Naive thymus-derived CD4-positive, alpha-beta T cell (primary cell): ENCODE measurements at regions not wholly inside any gene's neighbourhood (a gene's known extent, or its start where the extent isn't known, plus 50 kb on each side); places are given as distances from the start of the nearest gene placed in this dataset.

Experiments
- ATAC-seq: fragments of 150-1000 bp; cut with Tn5 transposase; 2 replicates; pipeline ENCODE4 v1.10.0; 2021; ENCODE audit warnings: mild to moderate bottlenecking, moderate library complexity
- CTCF ChIA-PET: fragments of 350-600 bp; sonication (Branson Sonifier 250); formaldehyde crosslinking; loops from one replicate; lab custom pipeline; 2021; ENCODE audit warnings: antibody characterized with exemption; lab: Charles Lee
- POLR2A ChIA-PET: fragments of 350-600 bp; sonication (Branson Sonifier 250); formaldehyde crosslinking; loops from one replicate; lab custom pipeline; 2021; ENCODE audit warnings: antibody characterized with exemption, inconsistent platforms; lab: Charles Lee
- DNase-seq, 9 donors: peaks; one replicate each; pipeline versions ENCODE4 v3.0.0 to v3.0.0-alpha.2; 2020 to 2022; ENCODE audit warnings: mixed read lengths in 1 of 9
- H3K27ac ChIP-seq: one replicate; pipeline ENCODE4 v1.7.0; 2013; ENCODE audit warnings: mild to moderate bottlenecking, low read depth, low read length, moderate library complexity
- H3K27me3 ChIP-seq, 2 donors: one replicate each; pipeline ENCODE4 v1.7.0; 2013; ENCODE audit warnings: low read length in 2 of 2, mild to moderate bottlenecking in 2 of 2, moderate library complexity in 2 of 2; ENCODE audit not compliant: control insufficient read depth in 2 of 2, insufficient read depth in 2 of 2
- H3K36me3 ChIP-seq, 3 experiments: 1 replicate in 2 of 3; 2 replicates in 1 of 3; pipeline ENCODE4 v1.7.0; 2013; ENCODE audit warnings: low read length in 3 of 3, mild to moderate bottlenecking in 3 of 3, moderate library complexity in 1 of 3; ENCODE audit not compliant: insufficient read depth in 3 of 3, control insufficient read depth in 2 of 3
- H3K4me1 ChIP-seq, 2 donors: one replicate each; pipeline ENCODE4 v1.7.0; 2013; ENCODE audit warnings: low read length in 2 of 2, mild to moderate bottlenecking in 2 of 2, moderate library complexity in 1 of 2; ENCODE audit not compliant: control insufficient read depth in 2 of 2, insufficient read depth in 2 of 2
- H3K4me3 ChIP-seq: 2 replicates; pipeline ENCODE4 v1.7.0; 2013; ENCODE audit warnings: mild to moderate bottlenecking, low read length
- H3K9me3 ChIP-seq, 3 experiments: 1 replicate in 2 of 3; 2 replicates in 1 of 3; pipeline ENCODE4 v1.7.0; 2013; ENCODE audit warnings: low read length in 3 of 3; ENCODE audit not compliant: control insufficient read depth in 2 of 3
- H3K27ac Mint-ChIP-seq, 9 donors: one replicate each; pipeline ENCODE4 v1.8.0; 2020 to 2022; ENCODE audit warnings: mixed read lengths in 9 of 9, mild to moderate bottlenecking in 8 of 9, moderate library complexity in 5 of 9, inconsistent platforms in 2 of 9
- H3K27me3 Mint-ChIP-seq, 5 donors: one replicate each; pipeline ENCODE4 v1.8.0; 2021 to 2022; ENCODE audit warnings: mixed read lengths in 5 of 5, mild to moderate bottlenecking in 1 of 5
- H3K36me3 Mint-ChIP-seq, 5 donors: one replicate each; pipeline ENCODE4 v1.8.0; 2020 to 2022; ENCODE audit warnings: mixed read lengths in 5 of 5, mild to moderate bottlenecking in 3 of 5, inconsistent platforms in 1 of 5
- H3K4me1 Mint-ChIP-seq, 7 donors: one replicate each; pipeline ENCODE4 v1.8.0; 2020 to 2022; ENCODE audit warnings: mixed read lengths in 7 of 7, mild to moderate bottlenecking in 3 of 7, inconsistent platforms in 1 of 7
- H3K4me3 Mint-ChIP-seq, 10 donors: one replicate each; pipeline ENCODE4 v1.8.0; 2020 to 2022; ENCODE audit warnings: mild to moderate bottlenecking in 10 of 10, mixed read lengths in 10 of 10, moderate library complexity in 6 of 10, inconsistent platforms in 2 of 10
- H3K9me3 Mint-ChIP-seq, 11 donors: one replicate each; pipeline ENCODE4 v1.8.0; 2020 to 2022; ENCODE audit warnings: mixed read lengths in 11 of 11, mild to moderate bottlenecking in 4 of 11, inconsistent platforms in 1 of 11, moderate library complexity in 1 of 11
- intact Hi-C, 2 donors: fragments of 100-400 bp; cut with micrococcal nuclease; formaldehyde crosslinking; loops; one replicate each; pipeline ENCODE4 v1.15.1; 2023

GRCh38 chr9:90466441-90466840, 176.2 kb downstream of the DIRAS2 start:
- no peaks in the 10 kb centered on the region for H3K4me1 Mint-ChIP-seq
- no peaks in the 10 kb centered on the region for H3K4me1 ChIP-seq

GRCh38 chr9:90469435-90469834, 173.2 kb downstream of the DIRAS2 start:
- intact Hi-C loops, result no loop called here
- H3K36me3 ChIP-seq, result no peaks in the 10 kb centered on the region
- Mint-ChIP-seq H3K27me3 (peaks cover 9 to 23% (median 17%) of the 10 kb centered on the region in 5 donors), H3K4me1 (no peaks in the 10 kb centered on the region), H3K9me3 (no peaks in the 10 kb centered on the region), H3K36me3 (no peaks in the 10 kb centered on the region), H3K27ac (no peak overlapping the region), H3K4me3 (no peak overlapping the region)
- ATAC-seq (no peak), DNase-seq (no peak)
- H3K4me1 ChIP-seq, result no peaks in the 10 kb centered on the region
- POLR2A ChIA-PET, result no interaction called here
- no peak overlapping the region for H3K27ac ChIP-seq
- no peak overlapping the region for H3K4me3 ChIP-seq
- no peaks in the 10 kb centered on the region for H3K9me3 ChIP-seq
- CTCF ChIA-PET, result no interaction called here
- H3K27me3 ChIP-seq, result no peaks in the 10 kb centered on the region

More at GRCh38 chr9:90466441-90466840, 176.2 kb downstream of the DIRAS2 start:
- POLR2A ChIA-PET, result no interaction called here
- Histone ChIP-seq H3K9me3 (no peaks in the 10 kb centered on the region), H3K36me3 (no peaks in the 10 kb centered on the region), H3K27ac (no peak overlapping the region), H3K4me3 (no peak overlapping the region), H3K27me3 (no peaks in the 10 kb centered on the region)
- DNase-seq (no peak), ATAC-seq (no peak)
- Mint-ChIP-seq H3K36me3 (no peaks in the 10 kb centered on the region), H3K27me3 (peaks cover 7 to 21% (median 15%) of the 10 kb centered on the region in 5 donors), H3K4me3 (no peak overlapping the region), H3K27ac (no peak overlapping the region), H3K9me3 (no peaks in the 10 kb centered on the region)
- intact Hi-C loops, result no loop called here
- CTCF ChIA-PET, result no interaction called here

GRCh38 chr9:90469865-90470387, 172.7 kb downstream of the DIRAS2 start:
- H3K36me3 Mint-ChIP-seq, result no peaks in the 10 kb centered on the region
- H3K4me3 Mint-ChIP-seq, result no peak overlapping the region
- ChIA-PET POLR2A (no interaction called here), CTCF (no interaction called here)
- Histone ChIP-seq H3K27me3 (no peaks in the 10 kb centered on the region), H3K36me3 (no peaks in the 10 kb centered on the region), H3K4me1 (no peaks in the 10 kb centered on the region), H3K27ac (no peak overlapping the region), H3K4me3 (no peak overlapping the region), H3K9me3 (no peaks in the 10 kb centered on the region)
- intact Hi-C loops, result no loop called here
- H3K27ac Mint-ChIP-seq, result no peak overlapping the region
- H3K27me3 Mint-ChIP-seq, result peaks cover 9 to 23% (median 17%) of the 10 kb centered on the region in 5 donors
- H3K9me3 Mint-ChIP-seq, result no peaks in the 10 kb centered on the region
- H3K4me1 Mint-ChIP-seq, result no peaks in the 10 kb centered on the region
- DNase-seq (no peak), ATAC-seq (no peak)

- H3K27me3 Mint-ChIP-seq, result peaks cover 2 to 34% (median 20%) of the 10 kb centered on the region in 5 donors
- no peaks in the 10 kb centered on the region for H3K9me3 ChIP-seq
- ATAC-seq, result no peak
- H3K27ac Mint-ChIP-seq, result no peak overlapping the region
- no peaks in the 10 kb centered on the region for H3K9me3 Mint-ChIP-seq
- ChIA-PET CTCF (no interaction called here), POLR2A (no interaction called here)
- no peak overlapping the region for H3K27ac ChIP-seq
- no peaks in the 10 kb centered on the region for H3K4me1 ChIP-seq
- no peaks in the 10 kb centered on the region for H3K4me1 Mint-ChIP-seq
- no peak for DNase-seq
- intact Hi-C loops, result no loop called here
- no peak overlapping the region for H3K4me3 Mint-ChIP-seq
- no peaks in the 10 kb centered on the region for H3K36me3 Mint-ChIP-seq
- no peaks in the 10 kb centered on the region for H3K36me3 ChIP-seq
- H3K27me3 ChIP-seq, result peaks cover 0 to 2% of the 10 kb centered on the region in 2 donors
- H3K4me3 ChIP-seq, result no peak overlapping the region
Measured at GRCh38 chr9:90476058-90476457, 166.6 kb downstream of the DIRAS2 start.

GRCh38 chr9:90477535-90477934, 165.1 kb downstream of the DIRAS2 start:
- Mint-ChIP-seq H3K36me3 (no peaks in the 10 kb centered on the region), H3K4me1 (no peaks in the 10 kb centered on the region), H3K27me3 (peaks cover 0 to 29% (median 15%) of the 10 kb centered on the region in 5 donors), H3K4me3 (no peak overlapping the region), H3K9me3 (no peaks in the 10 kb centered on the region), H3K27ac (no peak overlapping the region)
- no peak for ATAC-seq
- no peaks in the 10 kb centered on the region for H3K9me3 ChIP-seq
- no peak overlapping the region for H3K4me3 ChIP-seq
- H3K4me1 ChIP-seq, result no peaks in the 10 kb centered on the region
- intact Hi-C loops, result no loop called here
- ChIA-PET CTCF (no interaction called here), POLR2A (no interaction called here)
- H3K27ac ChIP-seq, result no peak overlapping the region
- DNase-seq, result no peak
- H3K27me3 ChIP-seq, result peaks cover 0 to 2% of the 10 kb centered on the region in 2 donors
- H3K36me3 ChIP-seq, result no peaks in the 10 kb centered on the region

- no peaks in the 10 kb centered on the region for H3K9me3 ChIP-seq
- H3K4me3 Mint-ChIP-seq, result no peak overlapping the region
- DNase-seq, result no peak
- no peaks in the 10 kb centered on the region for H3K4me1 Mint-ChIP-seq
- intact Hi-C loops, result no loop called here
- peaks cover 0 to 2% of the 10 kb centered on the region in 2 donors for H3K27me3 ChIP-seq
- no peaks in the 10 kb centered on the region for H3K9me3 Mint-ChIP-seq
- ChIA-PET CTCF (no interaction called here), POLR2A (no interaction called here)
- no peak overlapping the region for H3K27ac ChIP-seq
- ATAC-seq, result no peak
- H3K27ac Mint-ChIP-seq, result no peak overlapping the region
- no peaks in the 10 kb centered on the region for H3K36me3 Mint-ChIP-seq
- H3K4me3 ChIP-seq, result no peak overlapping the region
- H3K36me3 ChIP-seq, result no peaks in the 10 kb centered on the region
- no peaks in the 10 kb centered on the region for H3K4me1 ChIP-seq
- H3K27me3 Mint-ChIP-seq, result peaks cover 3 to 27% (median 18%) of the 10 kb centered on the region in 5 donors
Measured at GRCh38 chr9:90478821-90479220, 163.8 kb downstream of the DIRAS2 start.

GRCh38 chr9:90485028-90485427, 157.6 kb downstream of the DIRAS2 start:
- ATAC-seq, result no peak
- no peak for DNase-seq
- H3K36me3 Mint-ChIP-seq, result no peaks in the 10 kb centered on the region
- H3K27me3 ChIP-seq, result no peaks in the 10 kb centered on the region
- intact Hi-C loops, result no loop called here
- no peaks in the 10 kb centered on the region for H3K36me3 ChIP-seq
- H3K9me3 ChIP-seq, result no peaks in the 10 kb centered on the region
- H3K27ac Mint-ChIP-seq, result no peak overlapping the region
- no peak overlapping the region for H3K4me3 ChIP-seq
- H3K9me3 Mint-ChIP-seq, result peaks cover 0 to 9% (median 4%) of the 10 kb centered on the region in 11 donors
- peaks cover 0 to 40% (median 24%) of the 10 kb centered on the region in 5 donors for H3K27me3 Mint-ChIP-seq
- CTCF ChIA-PET, result no interaction called here
- no peak overlapping the region for H3K4me3 Mint-ChIP-seq
- POLR2A ChIA-PET, result no interaction called here
- no peaks in the 10 kb centered on the region for H3K4me1 ChIP-seq
- no peak overlapping the region for H3K27ac ChIP-seq
- H3K4me1 Mint-ChIP-seq, result no peaks in the 10 kb centered on the region
